ENCODE measurements at regions not wholly inside any gene's neighbourhood (a gene's known extent, or its start where the extent isn't known, plus 50 kb on each side); places are given as distances from the start of the nearest gene placed in this dataset.
A peak's percentile ranks its signal among the peaks of the same experiment; 100 is the strongest.

- POLR2A ChIA-PET (ENCODE audit: partially characterized antibody), result no interaction called here
- 76% methylated on average over 2 of the region's 2 CpGs; no CpG with 5 or more reads in 1 of the 2 experiments for WGBS, 2 experiments (ENCODE audit: extremely low coverage in 1 of 2, insufficient coverage in 1 of 2, insufficient read length in 1 of 2, insufficient replicate concordance in 2 of 2, low coverage in 1 of 2, low lambda C conversion rate in 2 of 2, missing lambda C conversion rate in 1 of 2)
- FAIRE-seq, result no peak
Observed at GRCh38 chr5:17896605-17897004, 262.3 kb downstream of the TAF11L14 start.

More at GRCh38 chr5:17896605-17897004, 262.3 kb downstream of the TAF11L14 start:
- H3K9ac ChIP-seq (replicated peaks in 1 of 4; ENCODE audit: extremely low read depth in 1 of 4, low read depth in 3 of 4, low read length in 3 of 4), result no peak overlapping the region
- H3K4me2 ChIP-seq (ENCODE audit: insufficient read depth in 1 of 2, low read depth in 2 of 2, low read length in 2 of 2), result no peak overlapping the region
- DNase-seq (ENCODE audit: low read depth in 1 of 2, low spot score in 2 of 2), result no peak
- H3K4me3 ChIP-seq (ENCODE audit: extremely low read depth in 1 of 4, insufficient read depth in 2 of 4, low read depth in 3 of 4, low read length in 4 of 4), result no peak overlapping the region
- H3K4ac ChIP-seq (replicated peaks; ENCODE audit: insufficient read length, low read depth, low read length), result no peak overlapping the region
- H2BK12ac ChIP-seq (ENCODE audit: low read depth, low read length), result no peak overlapping the region
- H2BK20ac ChIP-seq (ENCODE audit: low read length), result no peak overlapping the region
- no peaks in the 10 kb centered on the region for H3K23me2 ChIP-seq (ENCODE audit: low read depth, low read length)
- H2BK5ac ChIP-seq (ENCODE audit: low read depth, low read length), result no peak overlapping the region
- H2BK15ac ChIP-seq (ENCODE audit: low read length), result no peak overlapping the region
- no peaks in the 10 kb centered on the region for H3K36me3 ChIP-seq (ENCODE audit: control insufficient read depth in 2 of 4, insufficient read depth in 4 of 4, low read length in 3 of 4)
- H3K14ac ChIP-seq (ENCODE audit: insufficient read length), result no peak overlapping the region
- H3K18ac ChIP-seq (ENCODE audit: extremely low read depth, low read length), result no peak overlapping the region
- H3K23ac ChIP-seq (ENCODE audit: insufficient read length), result no peak overlapping the region
- no peak overlapping the region for H2AFZ ChIP-seq (ENCODE audit: low read length)
- no peak overlapping the region for H4K5ac ChIP-seq (ENCODE audit: insufficient read length, low read depth, low read length)
- no peak overlapping the region for H2AK5ac ChIP-seq (ENCODE audit: low read depth, low read length)
- no peak overlapping the region for H2BK120ac ChIP-seq (replicated peaks; ENCODE audit: low read depth, low read length)
- H3K27me3 ChIP-seq (replicated peaks in 1 of 4; ENCODE audit: control insufficient read depth in 3 of 4, extremely low read depth in 1 of 4, insufficient read depth in 3 of 4, low read length in 3 of 4), result peaks cover 0 to 1% (median 0%) of the 10 kb centered on the region in 4 experiments; a peak in 1 of 7 replicates
- no peak overlapping the region for H4K91ac ChIP-seq (replicated peaks; ENCODE audit: insufficient read length, low read length)
- H3K79me2 ChIP-seq (ENCODE audit: control insufficient read depth in 1 of 2, insufficient read depth in 2 of 2, low read length in 2 of 2), result no peaks in the 10 kb centered on the region
- no peaks in the 10 kb centered on the region for H3K79me1 ChIP-seq (ENCODE audit: low read depth, low read length)
- no peaks in the 10 kb centered on the region for H4K20me1 ChIP-seq (replicated peaks in 1 of 2; ENCODE audit: control insufficient read depth in 1 of 2, insufficient read depth in 2 of 2, low read length in 2 of 2)
- CTCF ChIA-PET (ENCODE audit: partially characterized antibody), result no interaction called here
- H3K27ac ChIP-seq (ENCODE audit: low read depth, low read length), result no peak overlapping the region
- no peaks in the 10 kb centered on the region for H3K9me3 ChIP-seq (ENCODE audit: insufficient read depth in 2 of 2, low read depth in 1 of 2, low read length in 1 of 2)
- no peak overlapping the region for H4K8ac ChIP-seq (ENCODE audit: extremely low read depth, insufficient read depth, low read length)
- no peak for TF ChIP-seq SUZ12 (IDR thresholded peaks at IDR 0.05; ENCODE audit: low read length)
- TF ChIP-seq MAX (IDR thresholded peaks at IDR 0.05), result no peak
- no peak for TF ChIP-seq KDM4A (IDR thresholded peaks at IDR 0.05; ENCODE audit: low read depth, low read length, severe bottlenecking)
- TF ChIP-seq GABPA (IDR thresholded peaks at IDR 0.05; ENCODE audit: borderline replicate concordance, insufficient read depth, low read length), result no peak
- no peak for TF ChIP-seq ZNF274 (IDR thresholded peaks at IDR 0.05; ENCODE audit: borderline replicate concordance, extremely low read depth, low read length)
- TF ChIP-seq CEBPB (IDR thresholded peaks at IDR 0.05; ENCODE audit: low read depth, low read length), result peak; percentile 72; the same call in 1 of the 2 replicates
- no peak for TF ChIP-seq TEAD4 (IDR thresholded peaks at IDR 0.05; ENCODE audit: low read depth, low read length)
- H3K4me1 ChIP-seq (replicated peaks in 1 of 4; ENCODE audit: control insufficient read depth in 3 of 4, insufficient read depth in 4 of 4, low read length in 3 of 4), result no peaks in the 10 kb centered on the region
- no peak overlapping the region for H3K56ac ChIP-seq (replicated peaks; ENCODE audit: insufficient read length, low read depth, low read length)

All from H1 (cell line).